ENCODE measurements at regions not wholly inside any gene's neighbourhood (a gene's known extent, or its start where the extent isn't known, plus 50 kb on each side); places are given as distances from the start of the nearest gene placed in this dataset.

- in situ Hi-C loops (cut with MboI; ENCODE audit: low pct_unique_long_range_greater_than_20kb, low sequenced_read_pairs, unreplicated experiment), result no loop called here
- TF ChIP-seq CTCF (IDR thresholded peaks at IDR 0.05; ENCODE audit: extremely low read depth, insufficient read depth, missing control alignments), result no peak
- DNase-seq (ENCODE audit: low spot score), result no peak
These were observed 97.3 kb upstream of the FRMD6 start for GRCh38 chr14:51554339-51554920.

- DNase-seq (ENCODE audit: low spot score), result no peak
- in situ Hi-C loops (cut with MboI; ENCODE audit: low pct_unique_long_range_greater_than_20kb, low sequenced_read_pairs, unreplicated experiment), result no loop called here
- peak; percentile 19 for TF ChIP-seq CTCF (IDR thresholded peaks at IDR 0.05; ENCODE audit: extremely low read depth, insufficient read depth, missing control alignments)
These were observed 96.8 kb upstream of the FRMD6 start for GRCh38 chr14:51554953-51555352.

- no peak for TF ChIP-seq CTCF (IDR thresholded peaks at IDR 0.05; ENCODE audit: extremely low read depth, insufficient read depth, missing control alignments)
- in situ Hi-C loops (cut with MboI; ENCODE audit: low pct_unique_long_range_greater_than_20kb, low sequenced_read_pairs, unreplicated experiment), result no loop called here
- DNase-seq (ENCODE audit: low spot score), result no peak
These were observed 90.6 kb upstream of the FRMD6 start for GRCh38 chr14:51561141-51561540.

- no peak for TF ChIP-seq CTCF (IDR thresholded peaks at IDR 0.05; ENCODE audit: extremely low read depth, insufficient read depth, missing control alignments)
- no peak for DNase-seq (ENCODE audit: low spot score)
- in situ Hi-C loops (cut with MboI; ENCODE audit: low pct_unique_long_range_greater_than_20kb, low sequenced_read_pairs, unreplicated experiment), result no loop called here
These were observed 88.9 kb upstream of the FRMD6 start for GRCh38 chr14:51562816-51563215.

- no peak for TF ChIP-seq CTCF (IDR thresholded peaks at IDR 0.05; ENCODE audit: extremely low read depth, insufficient read depth, missing control alignments)
- DNase-seq (ENCODE audit: low spot score), result no peak
- in situ Hi-C loops (cut with MboI; ENCODE audit: low pct_unique_long_range_greater_than_20kb, low sequenced_read_pairs, unreplicated experiment), result no loop called here
These were observed 88.2 kb upstream of the FRMD6 start for GRCh38 chr14:51563560-51563959.

GRCh38 chr14:51564460-51564859, 87.2 kb upstream of the FRMD6 start:
- in situ Hi-C loops (cut with MboI; ENCODE audit: low pct_unique_long_range_greater_than_20kb, low sequenced_read_pairs, unreplicated experiment), result no loop called here
- DNase-seq (ENCODE audit: low spot score), result no peak
- TF ChIP-seq CTCF (IDR thresholded peaks at IDR 0.05; ENCODE audit: extremely low read depth, insufficient read depth, missing control alignments), result no peak

Measured in GM13977 (cell line).